ENCODE measurements at regions not wholly inside any gene's neighbourhood (a gene's known extent, or its start where the extent isn't known, plus 50 kb on each side); places are given as distances from the start of the nearest gene placed in this dataset.

DNA sequence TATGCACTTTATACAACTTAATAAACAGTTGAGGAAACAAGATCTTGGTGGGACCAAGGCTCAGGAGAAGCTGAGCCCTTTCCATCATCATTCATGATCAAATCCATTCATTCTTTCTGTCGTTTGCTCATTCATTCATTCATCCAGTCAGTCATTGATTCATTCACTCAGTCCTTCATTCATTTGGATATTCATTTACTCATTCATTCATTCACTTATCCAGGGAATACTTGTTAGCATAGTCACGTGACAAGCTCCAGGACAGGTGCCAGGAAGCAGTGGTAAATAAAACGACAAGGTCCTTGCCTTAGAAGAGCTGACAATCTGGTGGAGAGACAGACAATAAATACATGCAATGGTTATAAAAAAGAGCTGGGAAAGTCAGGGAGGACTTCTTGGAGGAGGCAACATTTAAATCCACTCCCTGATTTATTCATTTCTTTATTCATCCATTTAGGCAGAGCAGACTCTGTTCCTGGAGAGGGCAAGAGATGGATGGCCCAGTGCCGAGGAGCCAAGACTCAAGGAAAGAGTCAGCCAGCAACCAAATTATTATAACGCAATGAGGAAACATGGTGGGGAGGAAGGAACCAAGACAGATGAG is 74.1 kb upstream of the CASZ1 start:
- Histone ChIP-seq H3K36me3 (ENCODE audit: control insufficient read depth in 2 of 2, extremely low read depth in 1 of 2, insufficient read depth in 2 of 2, low read length in 2 of 2) (no peaks in the 10 kb centered on the region), H3K27ac (ENCODE audit: insufficient read depth, low read depth, low read length) (no peak overlapping the region), H4K20me1 (replicated peaks; ENCODE audit: control insufficient read depth, extremely low read depth, insufficient read depth, low read length) (no peaks in the 10 kb centered on the region), H3K4me2 (ENCODE audit: insufficient read depth, low read length) (no peak overlapping the region), H3K9me1 (replicated peaks; ENCODE audit: control insufficient read depth, extremely low read depth, insufficient read depth, low read length) (no peaks in the 10 kb centered on the region), H2AFZ (ENCODE audit: low read depth, low read length) (no peak overlapping the region), H3K4me3 (replicated peaks in 1 of 3; ENCODE audit: insufficient read depth in 1 of 3, low read depth in 1 of 3, low read length in 3 of 3) (no peak overlapping the region), H3K9me3 (replicated peaks; ENCODE audit: control insufficient read depth, insufficient read depth, low read length) (no peaks in the 10 kb centered on the region), H3K27me3 (ENCODE audit: control insufficient read depth in 2 of 2, insufficient read depth in 2 of 2, low read length in 2 of 2) (peaks cover 3 to 4% of the 10 kb centered on the region in 2 experiments), H3K9ac (replicated peaks; ENCODE audit: extremely low read depth, insufficient read depth, low read length) (no peak overlapping the region), H3K79me2 (ENCODE audit: control insufficient read depth, insufficient read depth, low read length) (no peaks in the 10 kb centered on the region), H3K4me1 (ENCODE audit: control insufficient read depth, extremely low read depth, insufficient read depth, low read length) (no peaks in the 10 kb centered on the region)
- FAIRE-seq, result no peak
- POLR2A ChIA-PET, result no interaction called here
- no peak for TF ChIP-seq POLR2A (IDR thresholded peaks at IDR 0.05; ENCODE audit: low read depth, low read length)
- no peak for TF ChIP-seq EZH2 (IDR thresholded peaks at IDR 0.05; ENCODE audit: borderline replicate concordance, low read depth, low read length, severe bottlenecking)
- TF ChIP-seq MAX (IDR thresholded peaks at IDR 0.05; ENCODE audit: insufficient read depth, insufficient read length), result no peak
- no peak for TF ChIP-seq JUN (IDR thresholded peaks at IDR 0.05; ENCODE audit: borderline replicate concordance, insufficient read depth, insufficient read length, low read depth)
- TF ChIP-seq POLR2AphosphoS5 (IDR thresholded peaks at IDR 0.05; ENCODE audit: insufficient read depth, low read depth, low read length), result no peak
- no peak for TF ChIP-seq MYC (IDR thresholded peaks at IDR 0.05; ENCODE audit: low read depth, low read length)
- TF ChIP-seq, protein P1, sequence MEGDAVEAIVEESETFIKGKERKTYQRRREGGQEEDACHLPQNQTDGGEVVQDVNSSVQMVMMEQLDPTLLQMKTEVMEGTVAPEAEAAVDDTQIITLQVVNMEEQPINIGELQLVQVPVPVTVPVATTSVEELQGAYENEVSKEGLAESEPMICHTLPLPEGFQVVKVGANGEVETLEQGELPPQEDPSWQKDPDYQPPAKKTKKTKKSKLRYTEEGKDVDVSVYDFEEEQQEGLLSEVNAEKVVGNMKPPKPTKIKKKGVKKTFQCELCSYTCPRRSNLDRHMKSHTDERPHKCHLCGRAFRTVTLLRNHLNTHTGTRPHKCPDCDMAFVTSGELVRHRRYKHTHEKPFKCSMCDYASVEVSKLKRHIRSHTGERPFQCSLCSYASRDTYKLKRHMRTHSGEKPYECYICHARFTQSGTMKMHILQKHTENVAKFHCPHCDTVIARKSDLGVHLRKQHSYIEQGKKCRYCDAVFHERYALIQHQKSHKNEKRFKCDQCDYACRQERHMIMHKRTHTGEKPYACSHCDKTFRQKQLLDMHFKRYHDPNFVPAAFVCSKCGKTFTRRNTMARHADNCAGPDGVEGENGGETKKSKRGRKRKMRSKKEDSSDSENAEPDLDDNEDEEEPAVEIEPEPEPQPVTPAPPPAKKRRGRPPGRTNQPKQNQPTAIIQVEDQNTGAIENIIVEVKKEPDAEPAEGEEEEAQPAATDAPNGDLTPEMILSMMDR (IDR thresholded peaks at IDR 0.05; ENCODE audit: extremely low read depth in 1 of 2, insufficient read depth in 1 of 2, low read depth in 1 of 2, low read length in 2 of 2), result no peak
- no peak for TF ChIP-seq FOS (IDR thresholded peaks at IDR 0.05; ENCODE audit: borderline replicate concordance, insufficient read depth, low read length)
- no peak for TF ChIP-seq GATA2 (IDR thresholded peaks at IDR 0.05; ENCODE audit: insufficient read depth, insufficient read length, low read depth, low read length)
- DNase-seq (ENCODE audit: low read depth, low spot score), result no peak
- CTCF ChIA-PET, result interaction anchor here (1.5 to 7.9 kb wide), 4 partner anchors 8 to 440 kb away, joined by 7 to 132 read pairs (median 9); partner anchors contain the start of gene CENPS
- BruUV-seq (replicated peaks), result no TSS peak
- dilution Hi-C loops (cut with MboI; ENCODE audit: extremely low pct_ligation_motif_present, low sequenced_read_pairs), result no loop called here
- intact Hi-C loops (cut with micrococcal nuclease), result no loop called here
